Pons (tissue), 1 donor: ENCODE measurements at regions not wholly inside any gene's neighbourhood (a gene's known extent, or its start where the extent isn't known, plus 50 kb on each side); places are given as distances from the start of the nearest gene placed in this dataset.
"Not testable (repeated sequence)": the region's sequence is repeated elsewhere in the genome, so short reads cannot be mapped to it uniquely, and the experiment has no call there.

Source experiments
- DNase-seq: peaks from one replicate; pipeline ENCODE4 v3.0.0-alpha.2; 2016; ENCODE audit warnings: low spot score

GRCh38 chr2:105691947-105692390, 52.7 kb upstream of the NCK2 start:
- no peak for DNase-seq

DNA sequence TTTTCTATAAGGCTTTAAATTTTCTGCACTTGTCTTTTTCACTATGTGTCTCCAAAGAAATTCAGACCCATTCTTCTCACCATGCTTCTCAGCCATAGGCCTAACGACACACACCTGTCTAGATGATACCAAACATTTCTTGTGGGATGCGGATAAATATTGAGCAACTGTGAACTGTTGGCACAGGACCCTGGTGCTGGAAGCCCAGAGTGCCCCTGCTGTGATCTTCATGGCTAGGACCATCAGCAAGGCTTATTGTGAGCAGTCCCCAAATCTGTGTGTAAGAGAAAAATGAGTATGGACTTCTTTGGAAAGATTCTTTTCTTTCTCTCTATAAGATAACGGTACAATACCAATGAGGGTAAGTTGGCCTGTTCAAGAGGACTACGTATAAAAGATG, 54.1 kb upstream of the NCK2 start:
- DNase-seq, result no peak

DNA sequence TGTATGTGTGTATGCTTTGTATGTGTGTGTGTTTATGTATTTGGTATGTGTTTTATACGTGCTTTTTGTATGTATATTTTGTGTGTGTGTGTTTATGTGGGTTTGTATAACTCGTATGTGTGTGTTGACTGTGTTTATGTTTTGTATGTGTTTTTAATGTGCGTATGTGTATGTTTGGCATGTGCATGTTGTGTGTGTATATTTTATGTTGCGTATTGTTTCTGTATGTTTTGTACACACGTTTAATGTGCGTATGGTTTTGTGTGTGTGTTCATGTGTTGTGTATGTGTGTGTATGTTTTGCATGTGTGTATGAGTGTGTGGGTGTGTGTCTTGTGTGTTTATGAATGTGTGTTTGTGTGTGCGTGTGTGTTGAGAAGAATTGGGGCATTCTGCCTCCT, 55.2 kb upstream of the NCK2 start:
- no peak for DNase-seq

- no peak for DNase-seq
Measured at GRCh38 chr2:105688946-105689345, 55.8 kb upstream of the NCK2 start.

DNA sequence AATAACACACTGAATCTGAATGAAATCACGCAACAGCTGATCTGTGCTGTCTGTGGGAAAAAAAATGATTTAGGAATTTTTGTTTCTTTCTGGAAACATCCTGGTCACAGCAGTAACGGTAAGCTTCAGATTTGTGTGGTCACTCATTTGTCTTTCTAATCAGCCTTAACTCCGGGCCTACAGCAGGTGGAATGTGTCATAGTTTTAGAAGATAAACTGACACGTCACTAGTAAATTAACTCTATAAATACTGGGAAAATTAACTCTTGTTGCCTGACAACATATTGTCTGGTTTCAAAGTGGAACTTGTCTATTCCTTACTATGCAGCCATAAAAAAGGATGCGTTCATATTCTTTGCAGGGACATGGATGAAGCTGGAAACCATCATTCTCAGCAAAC, 58.1 kb upstream of the NCK2 start:
- DNase-seq, result no peak

DNA sequence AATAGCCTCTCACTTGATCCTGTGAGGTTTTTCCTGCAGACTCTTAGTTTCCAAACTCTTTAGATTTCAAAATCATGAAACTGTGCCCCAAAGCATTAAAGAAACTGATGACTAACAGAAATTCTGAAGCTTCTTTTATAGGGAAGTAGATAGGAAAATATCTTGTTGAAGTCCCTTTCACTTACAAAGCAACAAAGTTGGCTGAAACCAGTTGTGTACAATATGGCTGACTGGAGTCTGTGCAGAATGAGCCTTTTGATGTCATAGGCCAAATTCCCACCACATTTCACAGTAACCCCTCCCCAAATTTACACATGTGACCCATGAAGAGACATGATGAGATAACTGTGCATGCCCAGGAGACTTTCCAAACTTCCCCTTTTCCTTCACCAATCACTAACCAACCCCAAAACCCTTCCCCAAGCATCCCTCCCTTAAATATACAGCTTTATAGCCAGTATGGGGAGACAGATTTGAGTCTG, 61.7 kb upstream of the NCK2 start:
- DNase-seq, result peak; percentile 39

GRCh38 chr2:105682401-105682800, 62.3 kb upstream of the NCK2 start:
- DNase-seq, result peak; percentile 85

DNA sequence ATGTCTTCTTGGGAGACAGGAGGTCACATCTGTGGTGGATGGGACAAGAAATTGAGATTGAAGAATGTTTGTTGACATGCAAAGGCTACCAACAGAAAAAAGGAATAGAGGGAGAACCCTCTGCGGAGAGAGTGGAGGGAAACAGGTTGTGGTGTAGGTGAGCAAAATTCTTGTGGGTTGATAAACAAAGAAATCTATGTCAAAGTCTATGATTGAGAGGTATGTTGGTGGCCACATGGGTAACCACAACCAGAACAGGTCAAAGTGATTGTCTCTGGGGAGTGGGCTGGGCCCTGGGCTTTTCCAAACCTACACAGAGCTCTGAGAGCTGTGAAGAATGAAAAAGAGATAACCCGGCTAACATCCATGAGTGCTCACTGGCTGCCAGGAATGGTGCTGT, 62.8 kb upstream of the NCK2 start:
- DNase-seq, result no peak

DNA sequence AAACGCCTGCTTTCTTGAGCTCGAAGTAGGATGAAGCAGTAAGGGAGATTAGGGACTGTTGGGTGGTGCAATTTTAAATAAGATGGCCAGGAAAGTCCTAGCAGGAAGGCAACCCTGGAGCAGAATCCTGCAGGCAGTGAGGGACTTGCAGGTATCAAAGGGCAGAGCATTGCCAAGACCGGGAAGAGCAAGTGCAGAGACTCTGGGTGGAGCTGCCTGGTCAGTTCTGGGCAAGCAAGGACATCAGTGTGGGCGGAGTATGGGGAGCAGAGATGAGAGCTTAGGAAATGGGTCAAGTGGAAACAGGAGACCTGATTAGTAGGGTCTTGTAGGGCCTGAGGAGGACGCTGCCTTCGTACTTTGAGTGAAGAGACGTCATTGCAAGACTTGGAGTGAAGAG, 64.4 kb upstream of the NCK2 start:
- DNase-seq, result no peak

DNA sequence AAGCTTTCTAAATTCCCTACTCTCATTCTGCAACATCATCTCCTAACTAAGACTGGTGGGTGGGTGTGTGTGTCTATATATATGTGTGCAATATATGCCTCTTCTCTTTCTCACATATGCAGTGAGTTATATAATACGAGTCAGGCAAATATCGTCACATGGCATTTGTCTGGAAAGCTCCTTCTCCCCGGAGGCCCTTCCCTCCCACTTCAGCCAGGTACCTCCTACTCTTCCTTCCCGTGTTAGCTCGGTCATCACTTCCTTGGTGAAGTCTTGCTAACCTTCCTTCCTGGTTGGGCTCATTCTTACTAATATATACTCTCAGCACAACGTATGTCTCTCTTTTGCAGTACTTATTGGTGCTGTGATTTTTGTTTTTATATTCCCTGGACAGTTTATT, 66.4 kb upstream of the NCK2 start:
- no peak for DNase-seq

DNA sequence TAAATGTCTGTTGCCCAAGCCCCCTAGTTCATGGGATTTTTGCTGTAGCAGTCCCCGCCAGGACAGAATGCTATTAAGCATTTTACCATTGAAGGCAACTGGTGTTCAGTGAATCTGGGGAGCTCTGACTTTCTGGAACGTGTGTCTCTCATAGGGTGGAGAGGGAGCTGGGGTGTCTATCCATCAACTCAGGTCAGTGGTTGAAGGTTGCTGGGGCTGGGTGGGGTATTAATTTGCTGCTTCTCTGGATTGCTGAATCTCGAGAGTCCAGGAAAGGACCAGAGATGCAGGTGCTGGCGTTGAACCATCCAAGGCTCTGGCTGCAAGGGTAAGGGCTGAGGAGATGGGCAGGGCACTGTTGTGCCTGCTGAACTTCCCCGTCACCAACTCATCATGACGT, 66.8 kb upstream of the NCK2 start:
- no peak for DNase-seq

- DNase-seq, result peak; percentile 85
Measured at GRCh38 chr2:105675841-105676240, 68.9 kb upstream of the NCK2 start.

GRCh38 chr2:105674859-105675541, 69.7 kb upstream of the NCK2 start:
- no peak for DNase-seq

DNA sequence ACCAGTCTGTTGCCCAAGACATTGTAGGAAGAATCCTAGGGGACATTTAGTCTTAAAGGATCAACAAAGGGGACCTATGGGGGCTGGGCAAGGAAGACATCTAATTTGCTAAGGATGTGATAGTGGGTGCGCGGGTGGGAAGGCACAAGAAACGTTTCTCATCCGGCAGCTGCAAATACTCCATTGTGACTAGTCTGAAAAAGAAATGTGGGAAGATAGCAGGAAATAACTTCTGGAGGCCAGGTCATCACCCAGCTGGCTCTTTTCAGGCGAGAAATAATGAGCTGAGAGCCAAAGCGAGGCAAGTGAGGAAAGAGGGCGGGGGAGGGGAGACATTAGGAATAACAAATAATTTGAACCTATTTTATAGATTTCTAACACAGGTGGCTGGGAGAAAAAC, 70.3 kb upstream of the NCK2 start:
- no peak for DNase-seq

GRCh38 chr2:105671156-105671555, 73.6 kb upstream of the NCK2 start:
- no peak for DNase-seq

- no peak for DNase-seq
Measured at GRCh38 chr2:105669384-105669891, 75.3 kb upstream of the NCK2 start.

- DNase-seq, result no peak
Measured at GRCh38 chr2:105665480-105665879, 79.2 kb upstream of the NCK2 start.

- no peak for DNase-seq
Measured at GRCh38 chr2:105660489-105660888, 84.2 kb upstream of the NCK2 start.

- not testable (repeated sequence) for DNase-seq
Measured at GRCh38 chr2:105655723-105656606, 88.7 kb upstream of the NCK2 start.

GRCh38 chr2:105655244-105655643, 89.5 kb upstream of the NCK2 start:
- no peak for DNase-seq

GRCh38 chr2:105654474-105655004, 90.2 kb upstream of the NCK2 start:
- DNase-seq, result no peak

DNA sequence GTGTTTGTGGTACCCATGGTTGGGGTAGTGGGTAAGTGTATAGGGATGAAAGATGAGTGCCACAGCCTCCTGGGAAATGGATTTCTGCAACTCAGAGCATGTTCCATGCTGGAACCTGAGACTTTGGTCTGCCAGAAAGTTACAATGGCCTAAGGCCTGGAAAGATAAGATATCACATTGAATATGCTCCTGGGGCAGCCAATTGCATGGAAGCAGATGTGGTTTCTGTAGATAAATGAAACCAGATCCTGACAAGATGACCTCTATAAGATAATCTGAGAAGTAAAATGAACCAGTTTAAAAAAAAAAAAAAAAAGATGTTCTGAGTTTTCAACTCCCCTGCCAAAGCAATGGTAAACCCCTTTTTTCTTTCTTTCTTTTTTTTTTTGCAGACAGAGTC, 91.4 kb upstream of the NCK2 start:
- no peak for DNase-seq
